OCI-LY7 (cell line): ENCODE measurements at regions not wholly inside any gene's neighbourhood (a gene's known extent, or its start where the extent isn't known, plus 50 kb on each side); places are given as distances from the start of the nearest gene placed in this dataset.
"Not testable (repeated sequence)": the region's sequence is repeated elsewhere in the genome, so short reads cannot be mapped to it uniquely, and the experiment has no call there.

ENCODE experiments used
- BruUV-seq: library from RNA; stranded (reverse); fragments of 400-500 nt; replicated peaks from 2 replicates; lab custom pipeline; 2021; lab: Mats Ljungman, UMichigan
- CTCF ChIA-PET: fragments of 300-600 bp; sonication (Branson Sonifier 250); formaldehyde crosslinking; loops from one replicate; lab custom pipeline; 2022; ENCODE audit warnings: antibody characterized with exemption; ENCODE audit not compliant: unreplicated experiment; lab: Charles Lee
- POLR2A ChIA-PET: fragments of 300-600 bp; sonication (Branson Sonifier 250); formaldehyde crosslinking; loops from one replicate; lab custom pipeline; 2022; ENCODE audit warnings: antibody characterized with exemption; lab: Charles Lee
- DNase-seq: peaks from one replicate; pipeline ENCODE4 v3.0.0-alpha.2; 2015; ENCODE audit warnings: low spot score
- H2AFZ ChIP-seq: fragments of 200-600 bp; sonication (generic), shearing (Covaris generic); 2 replicates; pipeline ENCODE4 v1.6.1; 2014; ENCODE audit warnings: mild to moderate bottlenecking, antibody characterized with exemption, low read length, moderate library complexity
- H3K27ac ChIP-seq: fragments of 200-600 bp; sonication (generic); 2 replicates; pipeline ENCODE4 v1.5.1; 2014; ENCODE audit warnings: mixed run types, low read depth, mild to moderate bottlenecking, moderate library complexity, low read length, inconsistent platforms; ENCODE audit not compliant: poor library complexity, severe bottlenecking
- H3K36me3 ChIP-seq: fragments of 200-600 bp; sonication (generic); 2 replicates; pipeline ENCODE4 v1.6.1; 2014; ENCODE audit warnings: mild to moderate bottlenecking, antibody characterized with exemption, low read length, moderate library complexity, mixed read lengths; ENCODE audit not compliant: insufficient read depth
- H3K4me1 ChIP-seq: fragments of 200-600 bp; sonication (generic); 2 replicates; pipeline ENCODE4 v1.5.1; 2014; ENCODE audit warnings: mild to moderate bottlenecking, low read length; ENCODE audit not compliant: insufficient read depth, poor library complexity, severe bottlenecking
- H3K4me2 ChIP-seq: fragments of 200-600 bp; sonication (generic); 2 replicates; pipeline ENCODE4 v1.6.1; 2014; ENCODE audit warnings: mild to moderate bottlenecking, low read length
- H3K4me3 ChIP-seq: fragments of 200-600 bp; sonication (generic); 2 replicates; pipeline ENCODE4 v1.5.1; 2014; ENCODE audit warnings: mild to moderate bottlenecking, low read depth, low read length; ENCODE audit not compliant: poor library complexity, severe bottlenecking
- H3K79me2 ChIP-seq: fragments of 200-600 bp; sonication (generic); 2 replicates; pipeline ENCODE4 v1.6.1; 2016; ENCODE audit warnings: low read depth, mild to moderate bottlenecking, low read length, moderate library complexity, mixed read lengths; ENCODE audit not compliant: insufficient read depth
- H3K9me2 ChIP-seq: fragments of 200-600 bp; sonication (generic); 2 replicates; pipeline ENCODE4 v1.6.1; 2016; ENCODE audit warnings: mild to moderate bottlenecking, low read length, mixed read lengths; ENCODE audit not compliant: insufficient read depth
- H3K9me3 ChIP-seq: fragments of 200-600 bp; sonication (generic); 2 replicates; pipeline ENCODE4 v1.6.1; 2014; ENCODE audit warnings: mild to moderate bottlenecking, mixed run types, low read length, mixed read lengths
- H4K20me1 ChIP-seq: fragments of 200-600 bp; sonication (generic); 2 replicates; pipeline ENCODE4 v1.6.1; 2014; ENCODE audit warnings: mild to moderate bottlenecking, antibody characterized with exemption, low read length, moderate library complexity, mixed read lengths; ENCODE audit not compliant: insufficient read depth
- CTCF ChIP-seq: fragments of 200-600 bp; sonication (generic); conservative IDR thresholded peaks from 2 replicates; pipeline ENCODE4 v1.5.1; 2014; ENCODE audit warnings: mild to moderate bottlenecking, antibody characterized with exemption, low read length, moderate library complexity, mixed read lengths
- EZH2phosphoT487 ChIP-seq: fragments of 200-600 bp; sonication (generic); IDR thresholded peaks from 2 replicates; pipeline ENCODE4 v1.6.1; 2018; ENCODE audit warnings: low read depth, borderline replicate concordance, mild to moderate bottlenecking, mixed run types, antibody characterized with exemption, low read length, moderate library complexity, mixed read lengths
- intact Hi-C: fragments of 100-400 bp; cut with micrococcal nuclease; formaldehyde crosslinking; loops from one replicate; pipeline ENCODE4 v1.10.0; 2022; ENCODE audit not compliant: unreplicated experiment

- ChIA-PET CTCF (no interaction called here), POLR2A (no interaction called here)
- H3K4me2 ChIP-seq, result no peak overlapping the region
- H2AFZ ChIP-seq, result no peak overlapping the region
- H4K20me1 ChIP-seq, result no peaks in the 10 kb centered on the region
- intact Hi-C loops, result no loop called here
- H3K36me3 ChIP-seq, result no peaks in the 10 kb centered on the region
- H3K79me2 ChIP-seq, result no peaks in the 10 kb centered on the region
- H3K9me2 ChIP-seq, result no peaks in the 10 kb centered on the region
- BruUV-seq, result no TSS peak
- no peak overlapping the region for H3K4me3 ChIP-seq
- TF ChIP-seq EZH2phosphoT487 (no peak), CTCF (no peak)
- H3K4me1 ChIP-seq, result no peaks in the 10 kb centered on the region
- no peak for DNase-seq
- H3K9me3 ChIP-seq, result no peaks in the 10 kb centered on the region
- H3K27ac ChIP-seq, result no peak overlapping the region
These were observed 945.8 kb upstream of the ADGRB3 start for GRCh38 chr6:67689329-67689728.

DNA sequence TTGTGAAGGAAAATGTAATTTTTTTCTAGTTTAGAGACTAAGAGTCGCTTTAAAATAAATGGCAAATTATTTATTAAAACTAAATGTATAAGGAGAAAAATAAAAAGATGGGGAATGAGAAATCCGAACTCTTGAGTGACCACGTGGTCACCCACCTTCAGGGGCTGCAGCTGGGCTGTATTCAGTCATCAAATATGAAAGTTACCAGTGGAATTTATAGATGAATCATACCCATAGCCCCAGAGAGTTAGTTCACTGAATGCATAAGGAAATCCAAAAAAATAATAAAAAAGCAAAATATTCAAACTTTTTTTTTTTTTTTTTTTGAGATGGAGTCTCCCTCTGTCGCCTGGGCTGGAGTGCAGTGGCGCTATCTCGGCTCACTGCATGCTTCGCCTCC is 947.7 kb upstream of the ADGRB3 start:
- Histone ChIP-seq H4K20me1 (no peaks in the 10 kb centered on the region), H3K79me2 (no peaks in the 10 kb centered on the region), H3K27ac (no peak overlapping the region), H3K9me3 (no peaks in the 10 kb centered on the region), H3K4me2 (no peak overlapping the region), H3K4me3 (no peak overlapping the region), H3K36me3 (no peaks in the 10 kb centered on the region), H3K4me1 (no peaks in the 10 kb centered on the region), H2AFZ (no peak overlapping the region), H3K9me2 (no peaks in the 10 kb centered on the region)
- no peak for DNase-seq
- TF ChIP-seq EZH2phosphoT487, result no peak
- no peak for TF ChIP-seq CTCF
- BruUV-seq, result no TSS peak
- POLR2A ChIA-PET, result no interaction called here
- intact Hi-C loops, result no loop called here
- CTCF ChIA-PET, result no interaction called here

GRCh38 chr6:67686225-67686624 is 948.9 kb upstream of the ADGRB3 start:
- intact Hi-C loops, DNase-seq, H3K4me3 ChIP-seq, H4K20me1 ChIP-seq, CTCF ChIA-PET, H3K4me2 ChIP-seq, H3K4me1 ChIP-seq, H3K27ac ChIP-seq, H3K79me2 ChIP-seq, H3K9me3 ChIP-seq, BruUV-seq, H3K9me2 ChIP-seq, H3K36me3 ChIP-seq, H2AFZ ChIP-seq: not testable (repeated sequence)
- POLR2A ChIA-PET, result interaction anchor here (0.6 kb wide), 1 partner anchor 731 kb away, joined by 3 read pairs; no protein-coding TSS in a partner anchor
